Right atrium auricular region (tissue), 2 donors: ENCODE measurements at regions not wholly inside any gene's neighbourhood (a gene's known extent, or its start where the extent isn't known, plus 50 kb on each side); places are given as distances from the start of the nearest gene placed in this dataset.

Experiments used
- DNase-seq: peaks from one replicate; pipeline ENCODE4 v3.0.0-alpha.2; 2019; ENCODE audit warnings: low spot score
- H3K27ac ChIP-seq, 2 donors: fragments of 200-600 bp; sonication (generic); 1 replicate in 1 of 2; 2 replicates in 1 of 2; pipeline ENCODE4 v1.5.1; 2016 to 2019
- H3K27me3 ChIP-seq, 2 donors: fragments of 200-600 bp; sonication (generic); one replicate each; pipeline versions ENCODE4 v1.5.1 to v1.6.0; 2017 to 2019
- H3K36me3 ChIP-seq: fragments of 200-600 bp; sonication (generic); one replicate; pipeline ENCODE4 v1.5.1; 2016
- H3K4me1 ChIP-seq, 2 donors: fragments of 200-600 bp; sonication (generic); one replicate each; pipeline versions ENCODE4 v1.5.1 to v1.6.0; 2017 to 2019
- H3K4me3 ChIP-seq, 2 donors: fragments of 200-600 bp; sonication (generic); 1 replicate in 1 of 2; 2 replicates in 1 of 2; pipeline ENCODE4 v1.5.1; 2017 to 2019; ENCODE audit warnings: mild to moderate bottlenecking in 1 of 2, moderate library complexity in 1 of 2
- H3K9me3 ChIP-seq, 2 donors: fragments of 200-600 bp; sonication (generic); one replicate each; pipeline ENCODE4 v1.5.1; 2019
- CTCF ChIP-seq, 2 donors: fragments of 200-600 bp; sonication (generic); IDR thresholded peaks; one replicate each; pipeline ENCODE4 v1.5.1; 2019; ENCODE audit warnings: antibody characterized with exemption in 2 of 2

DNA sequence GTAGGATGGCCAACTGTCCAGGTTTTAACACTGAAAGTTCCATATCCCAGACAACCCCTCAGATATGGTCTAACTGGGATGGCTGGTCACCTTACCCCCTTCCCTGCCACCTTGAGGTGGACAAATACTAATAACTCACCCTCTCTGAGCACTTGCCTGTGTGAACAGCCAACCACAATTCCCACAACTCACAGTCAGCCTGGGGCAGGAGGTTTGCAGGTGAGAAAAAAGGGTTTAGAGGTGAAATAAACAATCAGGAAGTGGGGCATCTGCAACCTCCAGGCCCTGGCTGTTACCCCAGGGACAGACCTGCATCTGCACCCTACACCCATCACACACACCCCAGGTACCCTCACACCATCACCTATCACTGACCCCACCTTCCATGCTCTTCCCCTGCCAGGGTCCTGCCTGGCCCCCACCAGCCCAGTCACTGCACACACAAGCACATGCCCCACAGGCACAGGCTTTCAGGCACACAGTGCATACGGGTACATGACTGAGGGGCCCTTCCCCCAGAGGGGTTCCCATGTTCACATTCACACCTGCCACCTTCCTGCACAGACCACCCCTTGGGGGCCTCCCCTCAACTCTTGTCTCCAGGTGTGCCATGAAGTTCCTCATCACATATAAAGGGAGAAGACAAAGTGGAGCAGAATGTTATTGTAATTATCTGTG, 679.5 kb downstream of the MATN1 start:
- peak; percentile 7 for DNase-seq
- no peaks in the 10 kb centered on the region for H3K9me3 ChIP-seq
- H3K4me3 ChIP-seq: no peak overlapping the region
- H3K27me3 ChIP-seq: no peaks in the 10 kb centered on the region
- no peaks in the 10 kb centered on the region for H3K4me1 ChIP-seq
- H3K27ac ChIP-seq: no peak overlapping the region
- H3K36me3 ChIP-seq: no peaks in the 10 kb centered on the region
- no peak for TF ChIP-seq CTCF (IDR thresholded peaks at IDR 0.05)

- Histone ChIP-seq H3K27me3 (no peaks in the 10 kb centered on the region), H3K36me3 (no peaks in the 10 kb centered on the region), H3K4me3 (no peak overlapping the region), H3K27ac (no peak overlapping the region), H3K9me3 (no peaks in the 10 kb centered on the region), H3K4me1 (no peaks in the 10 kb centered on the region)
- TF ChIP-seq CTCF (IDR thresholded peaks at IDR 0.05): no peak
- peak; percentile 28 for DNase-seq
Measured at GRCh38 chr1:30043256-30043655, 680.1 kb downstream of the MATN1 start.

DNA sequence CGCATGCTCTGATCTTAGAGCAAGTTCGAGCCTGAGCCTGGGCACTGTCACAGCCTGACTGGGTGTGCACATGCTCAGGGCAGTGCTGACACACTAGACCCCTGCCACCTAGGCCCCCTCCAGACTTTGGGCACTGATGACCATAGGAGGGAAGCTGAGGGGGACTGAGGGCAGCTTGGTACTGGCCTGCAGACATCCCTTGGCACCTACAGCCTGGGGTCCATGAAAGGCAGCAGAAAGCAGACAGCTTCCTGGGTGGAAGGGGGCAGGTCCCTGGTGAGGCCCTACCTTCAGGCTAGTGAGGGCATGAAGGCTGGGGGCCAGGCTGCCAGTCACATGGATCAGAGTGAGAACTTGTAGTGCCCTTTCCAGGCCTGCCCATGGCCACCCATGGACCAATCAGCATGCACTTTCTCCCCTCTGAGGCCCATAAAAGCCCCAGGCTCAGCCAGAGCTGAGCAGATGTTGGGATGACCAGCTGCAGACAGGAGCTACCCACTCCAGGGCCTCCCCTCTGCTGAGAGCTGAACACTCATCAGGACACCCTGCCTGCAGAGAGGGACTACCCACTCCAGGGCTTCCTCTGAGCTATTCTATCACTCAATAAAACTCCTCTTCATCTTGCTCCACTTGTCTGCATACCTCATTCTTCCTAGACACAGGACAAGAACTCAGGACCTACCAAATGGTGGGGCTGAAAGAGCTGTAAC, 680.8 kb downstream of the MATN1 start:
- Histone ChIP-seq H3K27me3 (no peaks in the 10 kb centered on the region), H3K4me1 (no peaks in the 10 kb centered on the region), H3K4me3 (no peak overlapping the region), H3K36me3 (no peaks in the 10 kb centered on the region), H3K9me3 (no peaks in the 10 kb centered on the region), H3K27ac (no peak overlapping the region)
- TF ChIP-seq CTCF (IDR thresholded peaks at IDR 0.05): no peak
- DNase-seq: peak; percentile 21

DNA sequence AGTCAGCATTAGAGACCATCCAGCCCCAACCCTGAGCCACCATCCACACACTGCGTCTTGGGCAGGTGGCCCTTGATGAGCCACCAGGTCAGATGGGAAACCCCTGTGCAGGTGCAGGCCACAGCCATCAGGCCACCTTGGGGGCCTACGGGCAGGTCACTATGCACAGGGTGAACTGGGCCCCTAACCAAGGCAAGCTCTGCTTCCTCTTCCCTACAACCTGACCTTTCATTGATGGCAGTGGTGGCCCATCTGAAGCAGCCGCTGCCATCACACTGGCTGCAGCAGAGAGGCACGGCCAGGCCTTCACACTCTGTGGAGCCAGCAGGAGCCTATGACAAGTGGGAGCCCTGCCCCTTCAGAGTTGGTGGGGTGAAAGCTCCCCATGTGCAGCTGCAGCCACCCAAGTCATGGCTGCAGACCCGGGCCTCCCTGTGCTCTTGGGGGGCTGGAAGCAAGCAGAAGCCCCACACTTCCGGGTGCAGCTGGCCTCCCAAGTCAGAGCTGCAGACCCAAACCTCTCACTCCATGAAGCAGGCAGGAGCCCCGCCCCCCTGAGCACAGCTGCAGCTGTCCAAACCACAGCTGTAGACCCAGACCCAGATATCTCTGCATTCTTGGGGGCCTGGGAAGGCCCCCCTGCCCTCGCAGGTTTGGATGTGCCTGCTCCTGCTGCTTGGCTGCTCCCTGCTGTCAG, 681.5 kb downstream of the MATN1 start:
- TF ChIP-seq CTCF (IDR thresholded peaks at IDR 0.05): no peak
- Histone ChIP-seq H3K9me3 (no peaks in the 10 kb centered on the region), H3K27me3 (no peaks in the 10 kb centered on the region), H3K4me1 (no peaks in the 10 kb centered on the region), H3K4me3 (no peak overlapping the region), H3K36me3 (no peaks in the 10 kb centered on the region), H3K27ac (no peak overlapping the region)
- DNase-seq: peak; percentile 48

- no peak for TF ChIP-seq CTCF (IDR thresholded peaks at IDR 0.05)
- Histone ChIP-seq H3K4me1 (no peaks in the 10 kb centered on the region), H3K9me3 (no peaks in the 10 kb centered on the region), H3K27ac (no peak overlapping the region), H3K4me3 (no peak overlapping the region), H3K36me3 (no peaks in the 10 kb centered on the region), H3K27me3 (no peaks in the 10 kb centered on the region)
- peak; percentile 42 for DNase-seq
Measured at GRCh38 chr1:30040081-30041019, 683.0 kb downstream of the MATN1 start.
